DOHH2 (cell line): ENCODE measurements at regions not wholly inside any gene's neighbourhood (a gene's known extent, or its start where the extent isn't known, plus 50 kb on each side); places are given as distances from the start of the nearest gene placed in this dataset.

Source experiments
- EZH2phosphoT487 ChIP-seq: fragments of 200-600 bp; sonication (generic); IDR thresholded peaks from 2 replicates; pipeline ENCODE4 v1.6.1; 2017; ENCODE audit warnings: borderline replicate concordance, mild to moderate bottlenecking, antibody characterized with exemption, low read length, moderate library complexity, mixed read lengths
- TF ChIP-seq, protein P1 (sequence below): fragments of 200-600 bp; sonication (generic); IDR thresholded peaks from one replicate; pipeline ENCODE4 v1.5.1; 2014; ENCODE audit warnings: antibody characterized with exemption, mild to moderate bottlenecking, low read depth, low read length; ENCODE audit not compliant: poor library complexity, severe bottlenecking

DNA sequence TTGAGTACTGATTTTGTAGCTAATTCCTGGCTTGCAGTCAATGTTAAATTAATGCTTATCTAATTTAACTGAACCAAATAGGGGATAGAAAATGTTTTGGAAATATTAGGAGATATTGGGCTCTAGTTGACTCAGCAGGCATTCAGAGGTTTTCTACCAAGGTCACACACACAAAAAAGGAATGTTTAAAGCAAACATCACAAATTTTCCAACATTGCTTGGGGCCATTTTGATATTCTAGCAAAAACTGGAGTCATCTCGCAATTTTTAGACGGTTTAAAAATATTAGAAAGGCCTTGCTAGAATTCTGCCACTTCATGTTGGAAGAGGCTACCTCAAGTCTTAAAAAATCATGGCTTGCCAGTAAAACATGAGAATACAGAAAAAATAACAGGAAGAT lies 2082.1 kb upstream of the RAG2 start:
- TF ChIP-seq, protein P1, sequence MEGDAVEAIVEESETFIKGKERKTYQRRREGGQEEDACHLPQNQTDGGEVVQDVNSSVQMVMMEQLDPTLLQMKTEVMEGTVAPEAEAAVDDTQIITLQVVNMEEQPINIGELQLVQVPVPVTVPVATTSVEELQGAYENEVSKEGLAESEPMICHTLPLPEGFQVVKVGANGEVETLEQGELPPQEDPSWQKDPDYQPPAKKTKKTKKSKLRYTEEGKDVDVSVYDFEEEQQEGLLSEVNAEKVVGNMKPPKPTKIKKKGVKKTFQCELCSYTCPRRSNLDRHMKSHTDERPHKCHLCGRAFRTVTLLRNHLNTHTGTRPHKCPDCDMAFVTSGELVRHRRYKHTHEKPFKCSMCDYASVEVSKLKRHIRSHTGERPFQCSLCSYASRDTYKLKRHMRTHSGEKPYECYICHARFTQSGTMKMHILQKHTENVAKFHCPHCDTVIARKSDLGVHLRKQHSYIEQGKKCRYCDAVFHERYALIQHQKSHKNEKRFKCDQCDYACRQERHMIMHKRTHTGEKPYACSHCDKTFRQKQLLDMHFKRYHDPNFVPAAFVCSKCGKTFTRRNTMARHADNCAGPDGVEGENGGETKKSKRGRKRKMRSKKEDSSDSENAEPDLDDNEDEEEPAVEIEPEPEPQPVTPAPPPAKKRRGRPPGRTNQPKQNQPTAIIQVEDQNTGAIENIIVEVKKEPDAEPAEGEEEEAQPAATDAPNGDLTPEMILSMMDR: no peak
- TF ChIP-seq EZH2phosphoT487: no peak
